ENCODE measurements at regions not wholly inside any gene's neighbourhood (a gene's known extent, or its start where the extent isn't known, plus 50 kb on each side); places are given as distances from the start of the nearest gene placed in this dataset.

GRCh38 chr9:25254051-25254450, 424.2 kb downstream of the TUSC1 start:
- no peak for TF ChIP-seq CTCF (optimal IDR thresholded peaks at IDR 0.05 in 1 of 3, IDR thresholded peaks at IDR 0.05 in 1 of 3, conservative IDR thresholded peaks at IDR 0.05 in 1 of 3; ENCODE audit: extremely low read depth in 1 of 3, insufficient read depth in 2 of 3, low read length in 3 of 3)
- no peak for TF ChIP-seq EZH2 (IDR thresholded peaks at IDR 0.05; ENCODE audit: low read length)
